Neural cell (in vitro differentiated cells): ENCODE measurements at regions not wholly inside any gene's neighbourhood (a gene's known extent, or its start where the extent isn't known, plus 50 kb on each side); places are given as distances from the start of the nearest gene placed in this dataset.

Source experiments
- H2AFZ ChIP-seq: fragments of 200-600, 300-800 bp; sonication (generic), shearing (Covaris generic); 2 replicates; pipeline ENCODE4 v1.6.0; 2014; ENCODE audit warnings: low read depth, mild to moderate bottlenecking, antibody characterized with exemption, low read length, moderate library complexity
- H3F3A ChIP-seq: fragments of 200-600 bp; shearing (Covaris generic); 2 replicates; pipeline ENCODE4 v1.6.1; 2016; ENCODE audit warnings: mild to moderate bottlenecking, moderate library complexity, mixed read lengths, antibody characterized with exemption, low read length; ENCODE audit not compliant: insufficient read depth, poor library complexity, severe bottlenecking
- H3K27ac ChIP-seq: fragments of 200-600, 300-800 bp; sonication (generic), shearing (Covaris generic); 2 replicates; pipeline ENCODE4 v1.5.1; 2014; ENCODE audit warnings: mild to moderate bottlenecking, low read length, moderate library complexity
- H3K27me3 ChIP-seq: fragments of 300-800, 200-600 bp; sonication (generic), shearing (Covaris generic); 2 replicates; pipeline ENCODE4 v1.6.0; 2014; ENCODE audit warnings: mild to moderate bottlenecking, low read depth, low read length, moderate library complexity; ENCODE audit not compliant: insufficient read depth
- H3K36me3 ChIP-seq: fragments of 300-800, 200-600 bp; sonication (generic), shearing (Covaris generic); 2 replicates; pipeline ENCODE4 v1.5.1; 2014; ENCODE audit warnings: mild to moderate bottlenecking, antibody characterized with exemption, low read length, moderate library complexity; ENCODE audit not compliant: insufficient read depth
- H3K4me2 ChIP-seq: fragments of 300-800, 200-600 bp; sonication (generic), shearing (Covaris generic); 2 replicates; pipeline ENCODE4 v1.6.0; 2014; ENCODE audit warnings: mild to moderate bottlenecking, low read length
- H3K4me3 ChIP-seq: fragments of 300-800, 200-600 bp; sonication (generic), shearing (Covaris generic); 2 replicates; pipeline ENCODE4 v1.5.1; 2014; ENCODE audit warnings: mild to moderate bottlenecking, low read length, moderate library complexity
- H3K79me2 ChIP-seq: fragments of 200-600 bp; shearing (Covaris generic); replicated peaks from 2 replicates; pipeline ENCODE4 v1.6.0; 2014; ENCODE audit warnings: mild to moderate bottlenecking, low read length, moderate library complexity; ENCODE audit not compliant: insufficient read depth
- H3K9ac ChIP-seq: fragments of 300-800, 200-600 bp; sonication (generic), shearing (Covaris generic); 2 replicates; pipeline ENCODE4 v1.6.1; 2016; ENCODE audit warnings: mild to moderate bottlenecking, low read length, mixed read lengths
- H3K9me2 ChIP-seq: fragments of 200-600 bp; shearing (Covaris generic); 2 replicates; pipeline ENCODE4 v1.6.1; 2016; ENCODE audit warnings: mild to moderate bottlenecking, low read length, mixed read lengths; ENCODE audit not compliant: insufficient read depth
- H3K9me3 ChIP-seq: fragments of 200-600, 300-800 bp; sonication (generic), shearing (Covaris generic); 2 replicates; pipeline ENCODE4 v1.6.1; 2016; ENCODE audit warnings: mild to moderate bottlenecking, mixed run types, low read length, moderate library complexity, mixed read lengths
- H4K20me1 ChIP-seq: fragments of 200-600 bp; shearing (Covaris generic); 2 replicates; pipeline ENCODE4 v1.6.1; 2016; ENCODE audit warnings: mild to moderate bottlenecking, mixed run types; ENCODE audit not compliant: insufficient read depth
- EP300 ChIP-seq: fragments of 450-650 bp; conservative IDR thresholded peaks from 2 replicates; pipeline ENCODE4 v1.6.1; 2014; ENCODE audit warnings: antibody characterized with exemption, mild to moderate bottlenecking, moderate library complexity; ENCODE audit not compliant: poor library complexity, severe bottlenecking
- EZH2 ChIP-seq: fragments of 200-600, 300-800 bp; shearing (Covaris generic), sonication (generic); IDR thresholded peaks from 2 replicates; pipeline ENCODE4 v1.6.1; 2014; ENCODE audit warnings: antibody characterized with exemption, low read length, borderline replicate concordance, mild to moderate bottlenecking; ENCODE audit not compliant: insufficient read depth, poor library complexity, severe bottlenecking
- MXI1 ChIP-seq: fragments of 450-650 bp; conservative IDR thresholded peaks from 2 replicates; pipeline ENCODE4 v1.6.1; 2014; ENCODE audit warnings: antibody characterized with exemption, mild to moderate bottlenecking; ENCODE audit not compliant: poor library complexity, severe bottlenecking
- POLR2AphosphoS5 ChIP-seq: IDR thresholded peaks from 2 replicates; pipeline ENCODE4 v1.6.1; 2012
- RAD21 ChIP-seq: fragments of 450-650 bp; conservative IDR thresholded peaks from 2 replicates; pipeline ENCODE4 v1.6.1; 2014; ENCODE audit warnings: antibody characterized with exemption, mild to moderate bottlenecking, moderate library complexity
- SMC3 ChIP-seq: fragments of 450-650 bp; conservative IDR thresholded peaks from 2 replicates; pipeline ENCODE4 v1.6.1; 2014; ENCODE audit warnings: antibody characterized with exemption, mild to moderate bottlenecking, moderate library complexity; ENCODE audit not compliant: poor library complexity
- TAF1 ChIP-seq: IDR thresholded peaks from 2 replicates; pipeline ENCODE4 v1.6.1; 2012; ENCODE audit warnings: low read depth
- TF ChIP-seq, protein P1 (sequence below): IDR thresholded peaks from 2 replicates; pipeline ENCODE4 v1.6.1; 2012; ENCODE audit warnings: borderline replicate concordance
- TF ChIP-seq, protein P2 (sequence below): fragments of 450-650 bp; IDR thresholded peaks from 2 replicates; pipeline ENCODE4 v1.5.1; 2014; ENCODE audit warnings: antibody characterized with exemption, mild to moderate bottlenecking, moderate library complexity; ENCODE audit not compliant: poor library complexity, severe bottlenecking

DNA sequence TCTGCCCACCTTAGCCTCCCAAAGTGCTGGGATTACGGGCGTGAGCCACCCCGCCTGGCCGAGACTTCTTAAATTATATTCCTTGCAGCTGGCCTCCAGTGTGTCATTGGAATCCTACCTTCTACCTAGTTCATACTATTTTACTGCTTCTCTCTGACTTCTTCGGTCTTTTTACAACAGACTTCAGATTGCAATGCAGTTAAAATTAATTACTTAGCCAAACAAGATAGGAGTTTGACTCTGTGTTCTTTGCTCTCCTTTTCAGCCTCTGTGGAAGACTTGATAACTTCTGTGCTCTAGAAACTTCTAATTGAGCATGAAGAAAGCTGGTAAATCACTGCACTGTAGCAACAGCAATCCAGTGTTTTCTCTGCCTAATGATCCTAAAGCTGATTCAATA is 199.5 kb downstream of the GASK1B start:
- Histone ChIP-seq H3K9ac (no peak overlapping the region), H3K27ac (no peak overlapping the region), H4K20me1 (no peaks in the 10 kb centered on the region), H3K9me3 (no peaks in the 10 kb centered on the region), H3K27me3 (no peaks in the 10 kb centered on the region), H3K79me2 (no peaks in the 10 kb centered on the region), H3F3A (no peaks in the 10 kb centered on the region), H3K4me2 (no peak overlapping the region), H3K36me3 (no peaks in the 10 kb centered on the region), H3K9me2 (no peaks in the 10 kb centered on the region), H3K4me3 (no peak overlapping the region), H2AFZ (no peak overlapping the region)
- TF ChIP-seq, protein P1, sequence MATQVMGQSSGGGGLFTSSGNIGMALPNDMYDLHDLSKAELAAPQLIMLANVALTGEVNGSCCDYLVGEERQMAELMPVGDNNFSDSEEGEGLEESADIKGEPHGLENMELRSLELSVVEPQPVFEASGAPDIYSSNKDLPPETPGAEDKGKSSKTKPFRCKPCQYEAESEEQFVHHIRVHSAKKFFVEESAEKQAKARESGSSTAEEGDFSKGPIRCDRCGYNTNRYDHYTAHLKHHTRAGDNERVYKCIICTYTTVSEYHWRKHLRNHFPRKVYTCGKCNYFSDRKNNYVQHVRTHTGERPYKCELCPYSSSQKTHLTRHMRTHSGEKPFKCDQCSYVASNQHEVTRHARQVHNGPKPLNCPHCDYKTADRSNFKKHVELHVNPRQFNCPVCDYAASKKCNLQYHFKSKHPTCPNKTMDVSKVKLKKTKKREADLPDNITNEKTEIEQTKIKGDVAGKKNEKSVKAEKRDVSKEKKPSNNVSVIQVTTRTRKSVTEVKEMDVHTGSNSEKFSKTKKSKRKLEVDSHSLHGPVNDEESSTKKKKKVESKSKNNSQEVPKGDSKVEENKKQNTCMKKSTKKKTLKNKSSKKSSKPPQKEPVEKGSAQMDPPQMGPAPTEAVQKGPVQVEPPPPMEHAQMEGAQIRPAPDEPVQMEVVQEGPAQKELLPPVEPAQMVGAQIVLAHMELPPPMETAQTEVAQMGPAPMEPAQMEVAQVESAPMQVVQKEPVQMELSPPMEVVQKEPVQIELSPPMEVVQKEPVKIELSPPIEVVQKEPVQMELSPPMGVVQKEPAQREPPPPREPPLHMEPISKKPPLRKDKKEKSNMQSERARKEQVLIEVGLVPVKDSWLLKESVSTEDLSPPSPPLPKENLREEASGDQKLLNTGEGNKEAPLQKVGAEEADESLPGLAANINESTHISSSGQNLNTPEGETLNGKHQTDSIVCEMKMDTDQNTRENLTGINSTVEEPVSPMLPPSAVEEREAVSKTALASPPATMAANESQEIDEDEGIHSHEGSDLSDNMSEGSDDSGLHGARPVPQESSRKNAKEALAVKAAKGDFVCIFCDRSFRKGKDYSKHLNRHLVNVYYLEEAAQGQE = no peak
- TF ChIP-seq MXI1 = no peak
- no peak for TF ChIP-seq SMC3
- no peak for TF ChIP-seq RAD21
- TF ChIP-seq TAF1 = no peak
- TF ChIP-seq, protein P2, sequence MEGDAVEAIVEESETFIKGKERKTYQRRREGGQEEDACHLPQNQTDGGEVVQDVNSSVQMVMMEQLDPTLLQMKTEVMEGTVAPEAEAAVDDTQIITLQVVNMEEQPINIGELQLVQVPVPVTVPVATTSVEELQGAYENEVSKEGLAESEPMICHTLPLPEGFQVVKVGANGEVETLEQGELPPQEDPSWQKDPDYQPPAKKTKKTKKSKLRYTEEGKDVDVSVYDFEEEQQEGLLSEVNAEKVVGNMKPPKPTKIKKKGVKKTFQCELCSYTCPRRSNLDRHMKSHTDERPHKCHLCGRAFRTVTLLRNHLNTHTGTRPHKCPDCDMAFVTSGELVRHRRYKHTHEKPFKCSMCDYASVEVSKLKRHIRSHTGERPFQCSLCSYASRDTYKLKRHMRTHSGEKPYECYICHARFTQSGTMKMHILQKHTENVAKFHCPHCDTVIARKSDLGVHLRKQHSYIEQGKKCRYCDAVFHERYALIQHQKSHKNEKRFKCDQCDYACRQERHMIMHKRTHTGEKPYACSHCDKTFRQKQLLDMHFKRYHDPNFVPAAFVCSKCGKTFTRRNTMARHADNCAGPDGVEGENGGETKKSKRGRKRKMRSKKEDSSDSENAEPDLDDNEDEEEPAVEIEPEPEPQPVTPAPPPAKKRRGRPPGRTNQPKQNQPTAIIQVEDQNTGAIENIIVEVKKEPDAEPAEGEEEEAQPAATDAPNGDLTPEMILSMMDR = no peak
- no peak for TF ChIP-seq EP300
- no peak for TF ChIP-seq EZH2

DNA sequence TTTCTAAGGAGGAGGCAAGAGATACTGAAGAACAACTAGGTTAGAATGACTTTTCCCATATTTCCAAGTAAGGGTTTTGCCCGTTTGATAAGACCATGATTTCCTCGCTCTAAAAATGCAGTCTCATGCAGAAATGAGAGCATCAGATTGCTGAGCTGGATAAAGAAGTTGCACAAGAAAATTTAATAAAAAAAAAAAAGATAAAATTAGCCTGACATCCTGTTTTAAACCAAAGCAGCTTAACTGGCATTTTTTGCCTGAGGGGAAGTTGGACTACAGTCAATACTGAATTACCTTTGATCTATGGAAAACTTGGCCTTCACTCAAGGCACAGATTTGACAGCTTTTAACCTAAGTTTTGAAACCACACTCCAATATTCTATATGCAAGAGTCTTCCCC is 208.4 kb downstream of the GASK1B start:
- H3K36me3 ChIP-seq = no peaks in the 10 kb centered on the region
- H3K27me3 ChIP-seq = no peaks in the 10 kb centered on the region
- no peaks in the 10 kb centered on the region for H3K9me2 ChIP-seq
- H3K27ac ChIP-seq = no peak overlapping the region
- no peak overlapping the region for H3K4me3 ChIP-seq
- TF ChIP-seq EP300 (no peak), TAF1 (no peak), RAD21 (no peak), MXI1 (no peak), EZH2 (no peak), POLR2AphosphoS5 (no peak), SMC3 (no peak)
- TF ChIP-seq, protein P2 = no peak
- TF ChIP-seq, protein P1 = no peak
- no peaks in the 10 kb centered on the region for H3K9me3 ChIP-seq
- no peak overlapping the region for H3K9ac ChIP-seq
- no peak overlapping the region for H2AFZ ChIP-seq
- no peak overlapping the region for H3K4me2 ChIP-seq
- H3K79me2 ChIP-seq = no peaks in the 10 kb centered on the region
- no peaks in the 10 kb centered on the region for H3F3A ChIP-seq
- H4K20me1 ChIP-seq = no peaks in the 10 kb centered on the region
